Upper lobe of left lung (tissue), 6 donors: ENCODE measurements at regions not wholly inside any gene's neighbourhood (a gene's known extent, or its start where the extent isn't known, plus 50 kb on each side); places are given as distances from the start of the nearest gene placed in this dataset.
"Not testable (repeated sequence)": the region's sequence is repeated elsewhere in the genome, so short reads cannot be mapped to it uniquely, and the experiment has no call there.

Source experiments
- ATAC-seq, 2 donors: fragments of 200-7000 bp; cut with Tn5 transposase; one replicate each; pipeline ENCODE4 v1.9.1; 2022; ENCODE audit warnings: mild to moderate bottlenecking in 2 of 2, moderate library complexity in 2 of 2; ENCODE audit not compliant: low FRiP score in 2 of 2
- DNase-seq, 2 donors: peaks; one replicate each; pipeline ENCODE4 v3.0.0-alpha.2; 2019 to 2020
- H3K27ac ChIP-seq, 4 donors: fragments of 200-600 bp; sonication (generic); one replicate each; pipeline ENCODE4 v1.5.1; 2016 to 2019
- H3K27me3 ChIP-seq, 4 donors: fragments of 200-600 bp; sonication (generic); one replicate each; pipeline ENCODE4 v1.5.1; 2017 to 2019
- H3K36me3 ChIP-seq, 4 donors: fragments of 200-600 bp; sonication (generic); one replicate each; pipeline ENCODE4 v1.5.1; 2016 to 2019
- H3K4me1 ChIP-seq, 4 donors: fragments of 200-600 bp; sonication (generic); one replicate each; pipeline ENCODE4 v1.5.1; 2018 to 2019
- H3K4me3 ChIP-seq, 4 donors: fragments of 200-600 bp; sonication (generic); one replicate each; pipeline ENCODE4 v1.5.1; 2017 to 2019; ENCODE audit warnings: mild to moderate bottlenecking in 2 of 4, moderate library complexity in 1 of 4
- H3K9me3 ChIP-seq, 4 donors: fragments of 200-600 bp; sonication (generic); one replicate each; pipeline ENCODE4 v1.5.1; 2018 to 2019
- EP300 ChIP-seq, 4 donors: sonication (generic); formaldehyde crosslinking; IDR thresholded peaks; one replicate each; pipeline ENCODE4 v1.5.1; 2017; ENCODE audit warnings: antibody characterized with exemption in 4 of 4, control low read depth in 2 of 4
- POLR2A ChIP-seq, 4 donors: fragments of 450-650 bp; IDR thresholded peaks; one replicate each; pipeline ENCODE4 v1.5.1; 2016 to 2017; ENCODE audit warnings: antibody characterized with exemption in 4 of 4, mild to moderate bottlenecking in 2 of 4
- POLR2AphosphoS5 ChIP-seq, 2 donors: sonication (generic); formaldehyde crosslinking; IDR thresholded peaks; one replicate each; pipeline ENCODE4 v1.5.1; 2017; ENCODE audit warnings: antibody characterized with exemption in 2 of 2
- WGBS, 2 donors: methylation state at CpG; one replicate each; pipeline ENCODE4 v1.1.5; 2017 to 2018; 5-methylcytosine and 5-hydroxymethylcytosine counted together
- TF ChIP-seq, protein P1 (sequence below), 6 experiments: fragments of 450-650 bp in 4 of 6; fragments of 200-600 bp in 2 of 6; sonication (generic) in 2 of 6; IDR thresholded peaks; one replicate each; pipeline ENCODE4 v1.5.1; 2016 to 2019; ENCODE audit warnings: antibody characterized with exemption in 6 of 6
- donor health status: DM: no; HTN: no; CAD: no; lungs with moderate emphysema.
- donor health status: DM: no; HTN: yes; CAD: no; lungs with severe emphysema.

DNA sequence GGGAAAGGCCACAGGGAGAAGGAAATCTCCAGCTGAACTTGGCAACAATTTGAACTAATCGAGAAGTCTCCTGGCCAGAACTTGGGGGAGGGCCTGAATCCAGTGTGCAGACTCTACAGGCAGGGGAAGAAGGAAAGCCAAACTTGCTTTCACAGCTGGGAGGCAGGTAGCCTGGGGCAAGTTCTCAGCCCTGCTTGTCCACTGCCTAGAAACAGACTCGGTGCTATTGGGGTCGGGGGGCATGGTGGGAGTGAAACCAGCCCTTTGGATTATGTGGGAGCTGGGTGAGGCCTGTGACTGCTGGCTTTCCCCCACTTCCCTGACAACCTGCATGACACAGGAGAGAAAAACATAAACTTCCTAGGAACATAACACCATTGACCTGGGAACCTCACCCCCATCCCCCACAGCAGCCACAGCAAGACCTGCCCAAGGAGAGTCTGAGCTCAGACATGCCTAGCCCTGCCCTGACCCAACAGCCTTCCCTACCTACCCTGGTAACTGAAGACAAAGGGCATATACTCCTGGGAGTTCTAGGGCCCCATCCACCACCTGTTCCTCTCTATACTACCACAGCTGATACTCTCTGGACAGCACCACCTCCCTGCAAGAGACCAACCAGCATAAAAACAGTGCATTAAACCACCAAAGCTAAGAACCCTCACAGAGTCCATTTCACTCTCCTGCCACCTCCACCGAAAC lies 103.7 kb upstream of the MNS1 start:
- Histone ChIP-seq H3K4me1 (no peaks in the 10 kb centered on the region), H3K9me3 (peaks cover 0 to 12% (median 0%) of the 10 kb centered on the region in 4 donors), H3K27me3 (no peaks in the 10 kb centered on the region), H3K4me3 (no peak overlapping the region), H3K27ac (no peak overlapping the region), H3K36me3 (no peaks in the 10 kb centered on the region)
- ATAC-seq (no peak), DNase-seq (no peak)
- 83 to 100% methylated on average over 4 of the region's 4 CpGs for WGBS, 2 donors
- TF ChIP-seq EP300 (IDR thresholded peaks at IDR 0.05), result no peak
- TF ChIP-seq, protein P1, sequence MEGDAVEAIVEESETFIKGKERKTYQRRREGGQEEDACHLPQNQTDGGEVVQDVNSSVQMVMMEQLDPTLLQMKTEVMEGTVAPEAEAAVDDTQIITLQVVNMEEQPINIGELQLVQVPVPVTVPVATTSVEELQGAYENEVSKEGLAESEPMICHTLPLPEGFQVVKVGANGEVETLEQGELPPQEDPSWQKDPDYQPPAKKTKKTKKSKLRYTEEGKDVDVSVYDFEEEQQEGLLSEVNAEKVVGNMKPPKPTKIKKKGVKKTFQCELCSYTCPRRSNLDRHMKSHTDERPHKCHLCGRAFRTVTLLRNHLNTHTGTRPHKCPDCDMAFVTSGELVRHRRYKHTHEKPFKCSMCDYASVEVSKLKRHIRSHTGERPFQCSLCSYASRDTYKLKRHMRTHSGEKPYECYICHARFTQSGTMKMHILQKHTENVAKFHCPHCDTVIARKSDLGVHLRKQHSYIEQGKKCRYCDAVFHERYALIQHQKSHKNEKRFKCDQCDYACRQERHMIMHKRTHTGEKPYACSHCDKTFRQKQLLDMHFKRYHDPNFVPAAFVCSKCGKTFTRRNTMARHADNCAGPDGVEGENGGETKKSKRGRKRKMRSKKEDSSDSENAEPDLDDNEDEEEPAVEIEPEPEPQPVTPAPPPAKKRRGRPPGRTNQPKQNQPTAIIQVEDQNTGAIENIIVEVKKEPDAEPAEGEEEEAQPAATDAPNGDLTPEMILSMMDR (IDR thresholded peaks at IDR 0.05), result no peak
- no peak for TF ChIP-seq POLR2A (IDR thresholded peaks at IDR 0.05)
- TF ChIP-seq POLR2AphosphoS5 (IDR thresholded peaks at IDR 0.05), result no peak

DNA sequence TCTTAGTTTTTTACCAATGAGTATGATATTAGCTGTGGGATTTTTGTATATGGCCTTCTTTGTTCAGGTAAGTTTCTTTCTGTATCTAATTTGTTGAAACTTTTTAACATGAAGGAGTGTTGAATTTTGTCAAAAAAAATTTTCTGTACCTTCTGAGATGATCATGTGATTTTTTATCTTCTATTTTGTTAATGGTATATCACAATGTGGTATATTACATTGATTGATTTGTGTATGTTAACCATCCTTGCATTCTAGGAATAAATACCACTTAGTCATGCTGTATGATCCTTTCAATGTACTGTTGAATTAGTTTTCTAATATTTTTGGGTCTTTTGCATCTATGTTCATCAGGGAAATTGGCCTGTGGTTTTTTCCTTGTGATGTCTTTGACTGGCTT lies 92.5 kb upstream of the MNS1 start:
- Histone ChIP-seq H3K4me3 (no peak overlapping the region), H3K9me3 (peaks cover 0 to 10% (median 2%) of the 10 kb centered on the region in 4 donors), H3K27ac (no peak overlapping the region), H3K36me3 (no peaks in the 10 kb centered on the region), H3K4me1 (no peaks in the 10 kb centered on the region), H3K27me3 (no peaks in the 10 kb centered on the region)
- ATAC-seq (no peak), DNase-seq (no peak)
- TF ChIP-seq, protein P1 (IDR thresholded peaks at IDR 0.05), result no peak
- TF ChIP-seq POLR2A (IDR thresholded peaks at IDR 0.05) (no peak), EP300 (IDR thresholded peaks at IDR 0.05) (no peak), POLR2AphosphoS5 (IDR thresholded peaks at IDR 0.05) (no peak)

DNA sequence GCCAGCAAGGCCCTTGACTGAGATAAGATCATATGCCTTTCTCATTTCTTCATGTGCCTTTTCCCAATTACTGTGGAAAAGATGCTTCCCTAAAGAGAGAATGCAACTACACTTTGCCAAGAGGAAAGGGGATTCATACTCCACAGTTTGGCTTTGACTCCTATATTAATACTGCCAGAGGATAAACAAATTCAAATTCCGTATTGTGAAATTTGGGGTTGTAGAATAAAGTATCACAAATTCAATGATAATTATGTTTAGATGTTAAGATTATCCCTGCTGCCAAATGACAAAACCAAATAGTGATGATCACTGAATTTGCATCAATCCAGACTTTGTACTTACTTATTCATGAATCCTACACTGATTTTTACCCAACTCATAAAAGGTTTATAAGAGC lies 88.5 kb upstream of the MNS1 start:
- peaks cover 0 to 10% (median 2%) of the 10 kb centered on the region in 4 donors for H3K9me3 ChIP-seq
- no peaks in the 10 kb centered on the region for H3K4me1 ChIP-seq
- H3K36me3 ChIP-seq, result no peaks in the 10 kb centered on the region
- H3K4me3 ChIP-seq, result no peak overlapping the region
- WGBS, 2 donors, result 73 to 80% methylated on average over 1 of the region's 1 CpG
- DNase-seq (no peak), ATAC-seq (no peak)
- no peak overlapping the region for H3K27ac ChIP-seq
- TF ChIP-seq POLR2A (IDR thresholded peaks at IDR 0.05) (no peak), POLR2AphosphoS5 (IDR thresholded peaks at IDR 0.05) (no peak), EP300 (IDR thresholded peaks at IDR 0.05) (no peak)
- TF ChIP-seq, protein P1 (IDR thresholded peaks at IDR 0.05), result no peak
- no peaks in the 10 kb centered on the region for H3K27me3 ChIP-seq

DNA sequence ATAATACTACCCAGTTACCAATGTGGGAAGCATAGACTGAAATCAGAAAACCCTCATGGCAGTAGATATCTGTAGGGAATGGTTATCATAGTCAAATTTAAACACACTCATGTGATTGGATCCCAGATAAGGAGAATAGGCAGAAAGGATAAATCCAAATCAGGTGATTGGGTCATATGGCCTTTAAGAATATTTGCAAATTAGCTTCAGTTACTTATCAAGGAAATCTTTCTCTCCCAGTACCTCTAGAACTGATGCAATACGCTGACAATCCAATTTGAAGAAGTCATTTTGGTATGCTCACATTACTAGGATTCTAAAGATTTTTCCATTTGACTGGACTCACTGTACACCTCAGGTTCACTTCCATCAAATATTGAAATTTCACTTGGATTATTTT lies 87.7 kb upstream of the MNS1 start:
- TF ChIP-seq POLR2AphosphoS5 (IDR thresholded peaks at IDR 0.05) (no peak), EP300 (IDR thresholded peaks at IDR 0.05) (no peak), POLR2A (IDR thresholded peaks at IDR 0.05) (no peak)
- TF ChIP-seq, protein P1 (IDR thresholded peaks at IDR 0.05), result no peak
- Histone ChIP-seq H3K36me3 (no peaks in the 10 kb centered on the region), H3K27ac (no peak overlapping the region), H3K4me3 (no peak overlapping the region), H3K27me3 (no peaks in the 10 kb centered on the region), H3K4me1 (no peaks in the 10 kb centered on the region), H3K9me3 (peaks cover 0 to 9% (median 2%) of the 10 kb centered on the region in 4 donors)
- no peak for DNase-seq
- ATAC-seq, result no peak
- 89 to 90% methylated on average over 1 of the region's 1 CpG for WGBS, 2 donors

DNA sequence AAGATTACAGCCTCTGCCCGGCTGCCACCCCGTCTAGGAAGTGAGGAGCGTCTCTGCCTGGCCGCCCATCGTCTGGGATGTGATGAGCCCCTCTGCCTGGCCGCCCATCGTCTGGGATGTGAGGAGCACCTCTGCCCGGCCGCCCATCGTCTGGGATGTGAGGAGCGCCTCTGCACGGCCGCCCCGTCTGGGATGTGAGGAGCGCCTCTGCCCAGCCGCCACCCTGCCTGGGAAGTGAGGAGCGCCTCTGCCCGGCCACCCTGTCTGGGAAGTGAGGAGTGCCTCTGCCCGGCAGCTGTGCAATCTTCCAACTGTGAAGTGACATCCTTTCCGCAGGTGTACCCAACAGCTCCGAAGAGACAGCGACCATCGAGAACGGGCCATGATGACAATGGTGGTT lies 75.6 kb upstream of the MNS1 start:
- not testable (repeated sequence) for H3K27ac ChIP-seq, ATAC-seq, H3K4me1 ChIP-seq, H3K27me3 ChIP-seq, H3K4me3 ChIP-seq, H3K36me3 ChIP-seq
- WGBS, 2 donors, result 89 to 97% methylated on average over 8 to 23 of the region's 24 CpGs
- H3K9me3 ChIP-seq, result peaks cover 5 to 13% (median 9%) of the 10 kb centered on the region in 4 donors
- peak in 1 of 2 donors; percentile 70 for DNase-seq

DNA sequence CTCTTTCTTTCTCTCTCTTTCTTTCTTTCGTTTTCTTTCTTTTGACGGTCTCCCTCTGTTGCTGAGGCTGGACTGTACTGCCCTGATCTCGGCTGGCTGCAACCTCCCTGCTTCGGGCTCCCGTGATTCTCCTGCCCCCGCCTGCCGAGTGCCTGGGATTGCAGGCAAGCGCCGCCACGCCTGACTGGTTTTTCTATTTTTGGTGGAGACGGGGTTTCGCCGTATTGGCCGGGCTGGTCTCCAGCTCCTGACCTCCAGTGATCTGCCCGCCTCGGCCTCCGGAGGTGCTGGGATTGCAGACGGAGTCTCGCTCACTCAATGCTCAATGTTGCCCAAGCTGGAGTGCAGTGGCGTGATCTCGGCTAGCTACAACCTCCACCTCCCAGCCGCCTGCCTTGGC lies 75.2 kb upstream of the MNS1 start:
- peaks cover 5 to 10% (median 8%) of the 10 kb centered on the region in 4 donors for H3K9me3 ChIP-seq
- H3K36me3 ChIP-seq, H3K27me3 ChIP-seq, ATAC-seq, H3K4me3 ChIP-seq, H3K27ac ChIP-seq, H3K4me1 ChIP-seq: not testable (repeated sequence)
- peak in 1 of 2 donors; percentile 56 for DNase-seq
- 98 to 99% methylated on average over 19 to 20 of the region's 22 CpGs for WGBS, 2 donors
